ENCODE measurements at regions not wholly inside any gene's neighbourhood (a gene's known extent, or its start where the extent isn't known, plus 50 kb on each side); places are given as distances from the start of the nearest gene placed in this dataset.

DNA sequence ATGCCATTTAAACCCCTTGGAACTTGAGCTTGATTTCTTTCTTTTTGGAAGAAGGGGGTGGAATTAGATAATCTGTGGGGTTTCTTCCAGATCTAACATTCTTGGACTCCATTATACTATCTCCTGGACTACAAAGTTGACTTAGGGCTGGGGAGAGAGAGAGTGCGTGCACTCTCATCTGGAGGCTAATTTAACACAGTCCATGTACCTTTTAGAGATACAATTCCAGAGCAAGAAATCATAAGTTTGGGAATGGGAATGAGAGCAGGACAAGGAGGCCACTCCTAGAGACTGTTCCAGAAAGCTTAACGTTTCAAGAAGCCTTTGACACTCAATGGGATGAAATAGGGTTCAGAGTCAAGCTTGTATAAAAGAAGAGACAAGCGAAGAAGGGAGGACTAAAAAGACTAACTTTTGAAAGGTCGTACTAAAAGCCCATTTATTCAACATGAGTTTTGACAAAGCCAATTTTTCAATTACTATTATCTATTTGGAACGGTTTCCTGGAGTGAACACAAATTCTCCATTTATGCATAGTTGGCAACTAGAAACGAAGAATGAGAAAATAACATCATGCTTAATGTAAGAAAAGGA, 83.4 kb downstream of the ACTL7B start:
- TF ChIP-seq POLR2A (IDR thresholded peaks at IDR 0.05), result no peak
- TF ChIP-seq CTCF (IDR thresholded peaks at IDR 0.05), result no peak

All from adrenal gland (tissue), 5 donors.